Fibroblast of pulmonary artery (primary cell): ENCODE measurements at regions not wholly inside any gene's neighbourhood (a gene's known extent, or its start where the extent isn't known, plus 50 kb on each side); places are given as distances from the start of the nearest gene placed in this dataset.

Experiments
- DNase-seq: peaks from one replicate; pipeline ENCODE4 v3.0.0-alpha.2; 2010; ENCODE audit warnings: low read depth
- H3K4me3 ChIP-seq: replicated peaks from 2 replicates; pipeline ENCODE4 v1.5.1; 2011; ENCODE audit warnings: low read depth, mild to moderate bottlenecking, control low read depth, low read length, moderate library complexity
- CTCF ChIP-seq: IDR thresholded peaks from 2 replicates; pipeline ENCODE4 v1.5.1; 2011; ENCODE audit warnings: mild to moderate bottlenecking, control low read depth, low read length, inconsistent platforms; ENCODE audit errors: missing control alignments

- DNase-seq, result no peak
- TF ChIP-seq CTCF, result no peak
- no peak overlapping the region for H3K4me3 ChIP-seq
Measured at GRCh38 chr4:140316799-140317198, 56.6 kb upstream of the SCOC start.

GRCh38 chr4:140315970-140316369 lies 57.5 kb upstream of the SCOC start:
- DNase-seq, result no peak
- TF ChIP-seq CTCF, result no peak
- no peak overlapping the region for H3K4me3 ChIP-seq

GRCh38 chr4:140315438-140315837 lies 58.0 kb upstream of the SCOC start:
- TF ChIP-seq CTCF, result no peak
- DNase-seq, result no peak
- H3K4me3 ChIP-seq, result no peak overlapping the region

DNA sequence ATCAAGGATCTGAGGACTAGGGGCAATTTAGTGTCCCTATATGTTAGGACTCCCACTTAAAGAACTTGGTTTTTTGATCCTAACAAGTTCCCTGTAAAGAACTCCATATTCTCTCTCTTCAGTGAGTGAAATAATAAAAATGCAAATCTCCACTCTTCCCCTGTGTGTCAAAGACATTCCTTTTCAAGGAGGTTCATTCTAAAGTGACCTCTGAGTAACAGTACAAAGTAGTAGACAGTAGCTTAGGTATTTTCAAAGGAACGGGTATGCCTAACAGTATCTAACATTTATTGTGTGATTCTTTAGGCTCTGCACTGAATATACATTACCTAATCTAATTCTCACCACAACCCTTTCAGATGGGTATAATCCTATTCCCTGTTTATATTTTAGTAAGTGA lies 58.4 kb upstream of the SCOC start:
- no peak for TF ChIP-seq CTCF
- no peak for DNase-seq
- H3K4me3 ChIP-seq, result no peak overlapping the region

DNA sequence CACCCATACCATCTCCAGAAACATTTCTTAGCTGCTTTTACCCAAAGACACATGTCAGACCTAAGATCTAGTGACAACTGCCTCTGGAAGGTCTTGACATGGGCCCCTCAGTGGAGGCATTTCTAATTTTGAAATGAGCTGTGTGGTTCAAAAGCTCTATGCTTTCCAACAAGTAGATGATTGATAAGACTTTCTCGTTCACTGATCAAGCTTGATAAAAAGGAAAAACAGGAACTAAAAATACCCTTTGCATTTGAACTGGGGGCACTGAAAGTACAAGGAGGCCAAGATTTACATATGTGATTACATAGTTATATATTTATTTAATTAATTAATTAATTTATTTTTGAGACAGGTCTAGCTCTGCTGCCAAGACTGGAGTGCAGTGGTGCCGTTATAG lies 61.3 kb upstream of the SCOC start:
- no peak for TF ChIP-seq CTCF
- DNase-seq, result no peak
- no peak overlapping the region for H3K4me3 ChIP-seq

DNA sequence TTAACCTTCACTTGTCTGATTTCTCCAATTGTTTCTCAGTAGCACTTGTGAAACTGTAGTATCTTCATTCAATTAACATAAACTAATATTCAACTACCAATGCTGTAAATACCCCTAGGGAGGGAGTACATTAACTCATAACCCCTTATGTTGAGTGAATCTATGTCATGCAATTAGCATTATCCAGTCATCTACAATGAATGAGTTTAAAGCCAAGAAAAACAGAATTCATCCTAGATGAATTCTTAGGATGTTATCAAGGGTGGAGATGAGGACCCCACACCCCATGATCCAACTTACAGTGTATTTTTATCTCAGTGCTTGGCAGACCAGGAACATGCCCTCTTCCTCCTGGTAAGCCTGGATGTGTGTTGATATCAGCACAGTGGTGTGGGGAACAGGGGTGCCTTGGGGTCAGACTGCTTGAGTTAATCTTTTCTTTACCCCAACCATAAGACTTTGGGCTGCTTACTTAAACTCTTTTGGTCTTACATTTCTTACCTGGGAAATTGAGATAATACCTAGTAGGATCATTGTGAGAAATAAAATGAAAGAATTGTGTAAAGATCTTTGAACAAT lies 62.1 kb upstream of the SCOC start:
- DNase-seq, result no peak
- H3K4me3 ChIP-seq, result no peak overlapping the region
- no peak for TF ChIP-seq CTCF

- no peak overlapping the region for H3K4me3 ChIP-seq
- DNase-seq, result peak; percentile 22
- no peak for TF ChIP-seq CTCF
Measured at GRCh38 chr4:140309124-140309870, 64.1 kb upstream of the SCOC start.
